NCI-H510A treated with DMSO at 0.1 percent for 48 hours (cell line): ENCODE measurements at regions not wholly inside any gene's neighbourhood (a gene's known extent, or its start where the extent isn't known, plus 50 kb on each side); places are given as distances from the start of the nearest gene placed in this dataset.
"Not testable (repeated sequence)": the region's sequence is repeated elsewhere in the genome, so short reads cannot be mapped to it uniquely, and the experiment has no call there.

Experiments
- DNase-seq: peaks from one replicate; lab custom pipeline; 2025; lab: John Stamatoyannopoulos, UW

DNA sequence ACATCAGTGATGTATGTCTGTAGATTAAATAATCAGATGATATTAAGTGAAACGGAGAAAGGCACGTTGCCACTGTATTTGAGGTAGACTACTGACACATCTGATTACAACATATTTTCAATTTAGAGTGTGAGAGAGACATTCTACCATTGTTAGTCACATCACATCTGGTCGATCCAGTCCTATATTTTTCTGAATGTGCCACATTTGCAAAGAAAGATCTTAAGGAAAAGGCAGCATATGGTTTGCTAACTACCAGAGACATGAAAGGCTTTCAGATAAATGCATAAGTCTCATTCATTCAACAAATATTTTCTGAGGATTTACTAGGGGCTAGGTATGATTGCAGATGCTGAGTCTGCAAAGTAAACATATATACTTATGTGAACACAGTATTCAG is 114.3 kb upstream of the RUNX1 start:
- DNase-seq = no peak

DNA sequence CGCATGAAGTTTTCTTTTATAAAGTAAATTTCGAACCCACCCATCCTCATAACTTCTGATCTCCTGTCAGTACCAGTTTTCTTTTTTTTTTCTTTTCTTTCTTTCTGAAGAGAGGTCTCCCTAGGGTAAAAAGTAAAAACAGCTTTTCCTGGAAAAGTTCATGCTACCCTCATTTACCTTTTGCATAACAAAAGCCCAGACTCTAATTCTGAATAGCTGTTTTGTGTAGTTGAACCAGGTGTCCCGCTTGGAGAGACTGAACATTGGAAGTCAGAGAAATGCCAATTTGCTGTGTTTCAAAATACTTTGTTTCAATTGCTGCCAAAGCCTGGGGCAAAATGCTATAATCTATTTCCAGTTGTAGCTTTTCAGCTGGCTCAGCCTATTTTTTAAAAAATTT is 113.7 kb upstream of the RUNX1 start:
- DNase-seq = no peak

DNA sequence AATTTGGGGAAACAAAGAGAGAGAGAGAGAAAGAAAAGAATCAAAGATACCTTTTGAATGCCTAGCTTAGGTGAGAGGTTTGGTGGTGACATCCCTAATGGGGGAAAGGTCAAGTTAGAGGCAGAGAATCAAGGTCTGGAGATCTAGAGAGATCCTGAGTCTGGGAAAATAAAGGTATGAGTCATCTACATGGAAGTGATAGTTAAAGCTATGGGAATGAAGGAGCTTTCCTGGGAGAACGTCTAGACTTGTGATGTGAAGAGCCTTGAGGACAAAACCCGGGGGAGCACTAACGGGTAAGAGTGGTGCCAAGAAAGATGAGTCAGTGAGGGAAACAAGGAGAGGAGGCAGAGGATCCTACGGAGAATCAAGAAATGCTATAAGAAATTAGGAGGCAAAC is 110.8 kb upstream of the RUNX1 start:
- no peak for DNase-seq

DNA sequence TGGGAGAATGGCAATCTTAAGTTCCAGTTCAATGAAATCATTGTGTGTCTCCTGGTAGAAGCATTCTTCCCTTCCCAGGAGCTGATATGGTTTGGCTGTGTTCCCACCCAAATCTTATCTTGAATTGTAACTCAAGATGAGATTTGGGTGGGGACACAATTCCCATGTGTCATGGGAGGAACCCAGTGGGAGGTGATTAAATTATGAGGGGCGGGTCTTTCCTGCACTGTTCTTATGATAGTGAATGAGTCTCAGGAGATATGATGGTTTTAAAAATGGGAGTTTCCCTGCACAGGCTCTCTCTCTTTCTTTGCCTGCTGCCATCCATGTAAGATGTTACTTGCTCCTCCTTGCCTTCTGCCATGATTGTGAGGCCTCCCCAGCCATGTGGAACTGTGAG is 108.3 kb upstream of the RUNX1 start:
- not testable (repeated sequence) for DNase-seq

DNA sequence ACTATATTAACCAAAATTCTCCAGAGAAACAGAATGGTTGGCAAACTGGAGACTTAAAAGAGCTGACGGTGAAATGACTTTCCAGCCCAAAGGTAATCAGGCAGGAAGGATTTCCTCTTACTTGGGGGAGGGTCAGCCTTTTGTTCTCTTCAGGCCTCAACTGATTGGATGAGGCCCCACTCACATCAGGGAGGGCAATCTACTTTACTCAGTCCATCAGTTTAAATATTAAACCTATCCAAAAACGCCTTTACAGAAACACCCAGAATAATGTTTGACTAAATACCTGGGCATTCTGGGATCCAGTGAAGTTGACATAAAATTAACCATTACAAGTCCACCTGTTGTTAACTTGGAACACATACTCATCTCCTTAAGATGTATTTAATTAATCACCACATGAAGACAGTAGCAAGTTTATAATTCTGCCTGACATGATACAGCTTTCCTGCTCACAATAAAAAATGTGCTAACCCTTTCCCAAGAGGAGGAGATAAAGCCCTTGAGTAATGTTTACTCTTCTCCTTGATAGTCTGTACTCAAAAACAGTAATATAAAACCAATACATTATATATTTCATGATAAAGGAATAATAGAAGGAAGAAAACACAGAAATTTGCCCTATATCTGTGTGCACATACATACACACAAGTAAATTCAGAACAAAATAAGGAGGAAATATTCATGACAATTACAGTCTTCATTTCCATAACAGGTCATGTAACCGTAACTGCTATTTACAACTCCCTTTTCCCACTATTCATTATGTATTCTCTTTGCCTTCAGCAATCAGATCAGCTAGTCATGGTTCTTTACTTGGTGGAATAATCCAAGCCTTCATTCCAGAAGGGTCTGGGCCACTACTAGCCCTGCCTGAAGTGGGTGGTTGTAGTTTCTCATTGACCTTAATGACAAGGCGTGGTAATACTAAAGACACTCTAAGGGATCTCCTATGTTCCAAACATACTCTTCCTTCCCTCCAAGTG is 107.5 kb upstream of the RUNX1 start:
- peak; percentile 57 for DNase-seq

DNA sequence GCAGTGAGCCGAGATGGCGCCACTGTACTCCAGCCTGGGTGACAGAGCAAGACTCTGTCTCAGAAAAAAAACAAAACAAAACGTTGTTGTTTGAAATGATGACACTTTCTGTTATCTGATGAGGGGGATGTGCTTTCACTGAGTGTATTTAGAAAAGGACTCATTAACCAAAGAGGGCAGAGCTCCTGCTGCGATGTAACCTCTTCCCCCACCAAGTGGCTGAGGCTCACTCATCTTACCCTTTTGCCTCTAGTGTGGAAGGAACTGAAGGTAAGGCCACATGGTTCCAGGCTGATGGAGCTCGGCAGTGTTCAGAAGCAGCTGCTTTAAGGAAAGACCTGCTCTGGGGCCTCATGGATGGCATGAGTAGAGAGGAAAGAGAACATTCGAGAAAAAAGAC is 105.7 kb upstream of the RUNX1 start:
- DNase-seq = peak; percentile 37

DNA sequence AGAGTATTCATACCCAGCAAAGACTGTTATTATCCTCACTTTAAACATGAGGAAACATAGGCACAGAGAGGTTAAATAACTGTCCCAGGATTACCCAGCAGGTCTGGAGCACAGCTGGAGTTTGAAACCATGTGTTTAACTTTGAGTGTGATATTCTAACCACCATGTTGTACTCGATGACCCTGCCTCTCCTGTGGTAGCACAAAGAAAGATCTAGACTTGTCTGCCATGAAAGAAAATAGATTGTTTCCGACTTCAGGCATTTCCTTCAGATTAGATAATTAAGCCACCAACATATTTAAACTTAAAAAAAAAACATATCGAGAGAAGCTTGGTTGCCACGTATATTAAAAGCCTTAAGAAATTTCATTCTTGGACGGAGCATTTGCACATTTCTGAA is 104.6 kb upstream of the RUNX1 start:
- DNase-seq = no peak

DNA sequence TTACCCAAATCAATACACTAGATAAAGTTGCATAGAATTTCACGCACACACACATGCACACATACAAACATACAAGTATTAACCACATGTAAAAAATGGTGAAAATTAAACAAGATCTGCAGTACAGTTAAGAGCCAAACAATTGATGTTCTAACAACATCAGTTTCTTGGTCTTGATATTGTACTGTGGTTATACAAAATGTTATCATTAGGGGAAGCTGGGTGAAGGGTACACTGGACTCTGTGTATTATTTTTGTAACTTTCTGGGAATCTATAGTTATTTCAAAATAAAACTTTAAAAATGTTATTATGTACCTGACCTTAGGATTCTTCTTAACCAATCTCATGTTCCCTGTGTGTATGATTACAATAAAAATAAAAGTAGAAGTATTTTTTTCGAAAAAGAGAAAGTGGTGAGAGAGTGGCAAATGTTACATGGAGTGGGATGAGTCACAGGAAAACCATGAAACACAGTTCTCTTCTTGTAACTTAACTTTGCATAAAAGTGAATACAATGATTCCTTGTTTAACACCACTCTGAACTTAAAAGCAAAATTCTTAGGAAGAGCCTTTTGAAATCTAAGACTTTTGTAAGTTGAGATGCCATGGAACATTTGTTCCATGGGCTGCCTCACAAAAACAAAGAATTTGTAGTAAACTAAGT is 101.6 kb upstream of the RUNX1 start:
- DNase-seq = no peak

DNA sequence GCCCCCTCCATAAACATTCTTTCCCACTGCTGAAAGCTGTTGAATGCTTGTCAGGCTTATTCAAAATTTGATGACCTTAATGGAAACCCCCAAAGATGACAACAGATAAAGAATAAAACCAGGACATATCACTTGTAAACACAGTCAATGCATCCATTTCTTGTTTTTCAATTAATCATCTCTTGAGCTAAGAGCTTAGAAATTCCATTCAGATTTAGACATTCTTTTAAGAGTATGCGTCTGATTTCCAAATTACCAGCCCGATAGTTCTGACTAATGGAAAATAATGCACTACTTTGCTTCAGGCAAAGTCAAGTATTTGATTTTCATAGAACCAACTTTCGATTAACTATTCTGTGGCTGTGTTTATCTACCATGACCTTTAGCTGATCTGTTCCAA is 100.6 kb upstream of the RUNX1 start:
- no peak for DNase-seq

DNA sequence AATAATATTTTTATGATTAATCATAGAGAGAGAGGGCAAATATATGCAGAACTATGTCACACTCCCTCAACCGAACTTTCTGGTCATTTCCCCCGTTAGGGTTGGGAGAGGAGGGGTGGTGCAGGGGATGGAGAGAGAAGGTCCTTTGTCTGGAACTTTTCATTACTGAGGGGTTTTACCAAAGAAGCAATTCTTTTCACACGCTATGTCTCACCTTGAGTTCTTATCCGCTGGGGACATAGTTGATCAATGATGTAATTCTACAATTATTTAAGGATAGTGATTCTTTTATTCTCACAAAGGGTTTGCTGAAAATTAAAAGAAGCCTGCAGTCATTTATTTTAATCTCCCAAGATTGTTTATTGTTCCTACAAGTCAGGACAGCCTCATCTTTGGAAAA is 98.3 kb upstream of the RUNX1 start:
- DNase-seq = no peak

DNA sequence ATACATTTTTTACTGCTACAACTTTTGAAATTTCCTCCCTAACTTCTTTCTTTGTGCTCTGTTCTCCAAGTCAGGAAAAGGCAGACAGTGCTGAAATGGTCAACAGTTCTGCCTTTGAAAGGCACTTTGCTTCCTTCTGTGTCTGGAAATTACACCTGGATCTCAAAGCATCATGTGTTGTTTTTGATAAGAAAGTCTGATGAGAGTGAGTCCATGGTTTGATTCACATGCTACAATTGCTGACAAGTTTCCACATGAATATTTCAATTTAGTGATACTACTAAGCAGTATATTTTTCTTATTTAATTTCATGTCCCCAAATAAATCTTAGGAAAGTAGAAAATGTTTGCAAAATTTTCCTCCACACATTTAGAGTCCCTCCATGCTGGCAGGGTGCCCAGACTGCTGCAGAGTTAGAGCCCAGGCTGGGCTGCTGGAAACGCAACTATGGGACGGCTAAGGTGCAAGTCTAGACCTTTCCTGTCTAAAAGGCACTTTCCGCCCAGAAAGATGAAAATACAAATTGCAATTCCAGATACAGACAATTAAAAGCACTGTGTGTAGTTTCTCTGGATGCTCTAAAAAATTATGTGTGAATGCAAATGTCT is 96.6 kb upstream of the RUNX1 start:
- no peak for DNase-seq

DNA sequence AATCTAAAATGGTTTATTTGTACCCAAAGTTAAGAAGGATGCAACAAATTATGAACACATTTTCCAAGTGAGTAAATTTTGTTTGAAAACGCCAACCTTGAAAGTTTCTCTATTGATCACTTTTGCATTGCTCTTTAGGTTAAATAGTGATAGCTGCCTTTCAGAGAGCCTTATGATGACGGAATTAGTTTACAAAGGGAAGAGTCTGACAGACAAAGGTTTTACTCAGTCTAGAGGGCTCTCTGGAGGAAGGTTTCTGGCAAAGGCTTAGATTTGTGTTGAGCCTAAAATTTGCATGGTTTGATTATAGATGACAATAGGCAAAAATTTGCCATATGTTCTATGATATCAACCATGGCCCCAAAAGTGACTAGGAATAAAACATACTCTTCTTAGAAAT is 95.9 kb upstream of the RUNX1 start:
- DNase-seq = no peak

DNA sequence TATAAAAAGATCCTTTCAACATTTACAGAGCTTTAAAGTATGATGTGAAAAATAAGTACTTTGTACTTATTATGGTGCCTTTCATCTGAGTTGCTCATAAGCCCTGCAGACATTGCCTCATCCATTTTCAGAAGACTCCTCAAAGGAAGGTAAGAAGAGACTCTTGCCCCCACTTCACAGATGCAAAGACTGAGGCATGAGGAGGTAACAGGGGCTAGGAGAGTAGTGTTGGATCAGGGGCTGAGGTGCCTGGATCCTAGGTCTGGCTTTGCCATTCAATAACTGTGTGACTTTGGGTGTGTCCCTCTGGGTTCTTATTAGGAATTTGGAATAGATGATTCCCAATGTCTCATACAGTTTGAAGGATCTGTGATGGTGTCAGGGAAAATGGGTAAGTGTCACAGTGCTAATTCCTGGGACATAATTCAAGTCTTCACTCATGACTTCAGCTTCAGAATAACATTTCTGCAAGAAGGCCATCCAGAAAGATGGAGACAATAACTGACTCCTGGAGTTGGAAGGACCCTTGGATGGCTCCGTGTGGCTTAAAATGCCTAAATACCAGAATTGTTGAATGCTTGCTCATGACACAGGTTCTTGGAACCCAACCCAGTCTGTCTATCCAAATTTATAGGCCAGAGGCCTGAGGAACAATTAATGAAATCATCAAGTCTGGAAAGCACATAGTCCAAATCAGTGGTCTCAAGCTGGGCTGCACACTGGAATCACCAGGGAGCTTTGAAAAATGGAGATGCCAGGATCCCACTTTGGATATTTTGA is 93.1 kb upstream of the RUNX1 start:
- no peak for DNase-seq

DNA sequence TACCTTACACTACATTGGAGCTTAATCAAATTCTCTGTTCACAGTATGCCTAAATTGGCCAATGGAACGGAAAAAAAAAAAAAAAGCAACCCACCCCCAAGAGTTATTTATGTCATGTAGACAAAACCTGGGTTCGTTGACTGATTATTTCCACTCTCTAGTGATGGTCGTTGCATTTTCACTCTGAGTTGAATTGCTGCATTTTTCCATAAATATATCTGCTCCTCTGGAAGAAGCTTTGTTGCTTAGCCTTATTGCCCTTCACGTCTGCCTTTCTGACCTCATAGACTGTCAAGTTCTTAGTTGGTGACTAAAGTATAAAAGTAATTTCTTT is 90.2 kb upstream of the RUNX1 start:
- no peak for DNase-seq

DNA sequence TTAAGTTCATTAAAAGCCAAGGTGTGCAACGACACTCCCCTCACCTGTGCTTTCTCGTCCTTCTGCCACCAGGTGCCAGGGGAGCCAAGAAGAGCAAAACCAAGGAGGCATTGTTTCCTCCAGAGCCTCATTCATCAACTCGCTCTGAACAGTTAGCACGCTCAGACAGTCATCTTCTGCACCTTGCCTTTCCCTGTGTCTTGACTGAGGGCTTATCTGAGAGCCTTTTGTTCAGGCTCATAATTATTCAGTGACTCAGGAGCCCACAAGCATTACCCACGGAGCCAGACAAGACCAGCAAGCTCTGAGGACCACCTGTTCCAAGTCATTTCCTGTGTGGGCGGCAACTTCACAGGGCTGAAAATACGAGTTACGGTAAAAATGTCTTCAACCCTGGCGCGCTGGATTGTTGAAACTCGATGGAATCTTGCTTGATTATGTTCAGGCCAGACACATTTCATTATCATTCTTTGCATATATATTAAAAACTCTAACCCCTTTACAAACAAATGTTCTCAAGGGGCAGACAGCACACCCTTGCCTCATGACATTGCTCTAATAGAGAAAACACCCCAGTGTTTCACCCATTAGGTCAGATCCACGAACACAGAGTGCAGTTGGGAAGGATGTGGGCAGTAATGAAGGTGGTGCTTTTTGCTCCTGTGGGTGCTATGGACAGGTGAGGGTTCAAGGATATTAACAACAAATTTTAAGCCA is 89.7 kb upstream of the RUNX1 start:
- DNase-seq = no peak

DNA sequence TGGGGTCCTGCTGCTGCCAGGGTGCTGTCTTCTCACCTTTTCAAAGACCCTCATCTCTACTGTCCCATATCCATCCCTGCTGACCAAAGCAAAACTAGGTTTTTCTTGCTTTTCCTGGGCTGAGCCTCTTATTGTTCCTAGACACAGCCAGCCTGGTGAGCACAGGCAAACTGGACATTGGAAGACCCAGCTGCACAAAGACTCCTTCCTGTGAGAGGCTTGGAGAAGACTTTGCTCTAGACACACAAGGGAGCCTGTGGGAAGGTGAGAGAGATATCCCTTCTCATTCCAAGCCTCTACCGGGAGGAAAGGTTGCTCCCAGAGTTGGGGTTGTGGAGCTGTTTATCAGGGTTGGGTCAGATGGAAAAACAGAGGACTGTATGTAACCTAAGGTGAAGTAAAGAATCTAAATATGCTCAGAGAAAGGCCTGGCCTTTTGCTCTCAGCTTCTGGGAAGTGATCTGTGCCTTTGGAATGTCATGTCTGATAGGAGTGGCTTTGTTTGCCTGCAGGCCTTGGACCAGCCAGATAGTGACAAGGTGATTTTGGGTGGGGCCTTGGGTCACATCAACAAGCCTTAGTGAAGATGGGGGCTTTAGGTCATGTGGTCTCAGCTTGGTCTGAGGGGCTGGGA is 87.6 kb upstream of the RUNX1 start:
- no peak for DNase-seq

DNA sequence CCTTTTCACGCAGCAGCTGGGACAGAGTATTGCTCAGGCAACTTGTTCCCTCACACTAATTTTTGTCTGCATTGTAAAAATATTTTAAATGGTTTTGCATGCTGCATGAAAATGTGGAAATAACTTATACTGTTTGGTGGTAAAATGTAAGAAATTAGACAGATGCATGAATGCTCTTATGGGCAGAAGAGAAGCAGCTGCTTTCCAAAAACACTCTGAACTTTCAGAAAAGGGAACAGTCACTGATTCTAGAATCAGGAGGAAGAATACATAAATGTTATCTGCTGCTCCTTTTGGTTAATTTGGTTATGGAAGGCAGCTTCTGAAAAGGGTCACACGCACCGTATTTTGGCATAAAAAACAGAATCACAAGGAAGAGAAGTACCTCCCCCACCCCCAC is 87.0 kb upstream of the RUNX1 start:
- no peak for DNase-seq

DNA sequence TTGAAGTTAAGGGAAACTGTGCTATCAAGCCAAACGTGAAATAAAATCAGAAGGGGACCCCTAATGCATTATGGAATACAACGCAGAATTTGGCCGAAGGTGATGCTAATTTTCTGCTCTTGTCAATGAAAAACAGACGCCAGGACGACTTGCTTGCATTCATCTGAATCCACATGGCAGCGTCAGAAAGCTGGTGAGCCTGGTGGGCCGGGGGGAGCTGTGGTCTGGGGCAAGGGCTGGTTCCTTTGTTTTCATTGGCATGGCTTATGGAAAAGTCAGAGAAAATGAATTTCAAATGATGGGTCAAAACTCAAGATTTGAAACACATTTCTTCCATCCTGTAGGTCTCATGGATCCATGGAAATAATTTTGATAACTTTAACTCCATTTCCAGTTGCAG is 86.4 kb upstream of the RUNX1 start:
- no peak for DNase-seq

DNA sequence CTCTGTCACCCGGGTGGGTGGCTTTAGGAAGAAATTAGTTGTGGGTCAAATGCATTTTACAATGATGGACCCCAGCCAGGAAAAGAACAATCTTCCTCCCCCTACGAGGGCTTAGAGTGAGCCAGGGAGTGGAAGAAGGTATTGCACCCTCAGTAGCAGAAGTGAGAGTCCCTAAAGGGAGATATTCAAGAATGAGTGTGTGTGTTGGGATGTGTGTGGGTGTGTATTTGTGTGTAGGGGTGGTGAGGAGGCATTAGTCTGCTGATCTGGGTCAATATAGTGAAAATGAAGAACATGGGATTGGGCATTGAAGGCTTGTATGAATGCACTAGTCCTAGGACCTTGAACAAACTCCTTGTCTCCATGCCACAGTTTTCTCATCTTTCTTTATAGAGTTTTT is 85.2 kb upstream of the RUNX1 start:
- no peak for DNase-seq

DNA sequence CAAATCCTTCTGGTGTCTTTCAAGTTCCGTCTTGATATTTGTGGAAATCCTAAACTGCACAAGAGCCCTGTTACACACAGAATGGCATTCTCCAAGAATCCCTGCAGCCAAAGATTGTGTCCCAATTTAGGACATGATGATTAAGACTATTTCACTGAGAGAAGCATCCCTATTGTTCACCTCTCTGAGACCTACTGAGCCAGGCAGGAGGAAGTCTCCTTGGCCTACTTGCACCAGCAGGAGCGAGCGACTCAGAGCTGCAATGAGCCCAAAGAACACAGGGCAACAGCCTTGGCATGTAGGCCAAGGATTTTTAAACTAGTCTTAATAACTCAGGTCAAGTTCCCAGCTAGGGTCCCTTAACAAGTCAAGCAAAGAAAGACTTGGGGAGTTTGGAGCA is 79.4 kb upstream of the RUNX1 start:
- no peak for DNase-seq

DNA sequence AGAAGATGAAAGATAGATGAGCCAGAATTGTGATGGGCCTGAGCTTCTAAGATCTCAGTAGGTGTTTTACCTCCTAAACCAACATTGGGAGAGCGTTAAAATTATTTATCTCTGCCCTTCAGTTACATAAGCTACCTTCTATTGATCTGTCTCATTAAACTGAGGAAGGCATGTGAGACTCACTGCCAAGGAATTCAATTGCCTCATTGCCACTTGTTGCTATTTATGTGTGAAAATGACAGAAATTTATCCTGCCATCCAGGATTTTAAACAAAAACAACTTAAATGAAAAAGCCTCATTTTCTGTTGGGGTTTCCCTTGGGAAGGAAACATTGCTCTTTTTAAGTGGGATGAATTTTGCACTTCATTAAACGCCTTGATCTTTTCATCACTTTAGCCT is 78.7 kb upstream of the RUNX1 start:
- no peak for DNase-seq
